Tibial nerve (tissue), 4 donors: ENCODE measurements at regions not wholly inside any gene's neighbourhood (a gene's known extent, or its start where the extent isn't known, plus 50 kb on each side); places are given as distances from the start of the nearest gene placed in this dataset.

ENCODE experiments used
- DNase-seq, 2 donors: peaks; one replicate each; pipeline ENCODE4 v3.0.0-alpha.2; 2019; ENCODE audit warnings: low spot score in 2 of 2
- H3K27ac ChIP-seq, 4 donors: fragments of 200-600 bp; sonication (generic) in 3 of 4; one replicate each; pipeline ENCODE4 v1.5.1; 2017 to 2019; ENCODE audit warnings: mild to moderate bottlenecking in 1 of 4
- H3K27me3 ChIP-seq, 2 donors: fragments of 200-600 bp; sonication (generic) in 1 of 2; one replicate each; pipeline versions ENCODE4 v1.5.1 to v1.6.0; 2017 to 2019
- H3K36me3 ChIP-seq, 3 donors: fragments of 200-600 bp; sonication (generic); one replicate each; pipeline ENCODE4 v1.5.1; 2018 to 2019
- H3K4me1 ChIP-seq, 4 donors: fragments of 200-600 bp; sonication (generic) in 3 of 4; one replicate each; pipeline ENCODE4 v1.5.1; 2017 to 2019
- H3K4me3 ChIP-seq, 4 donors: fragments of 200-600 bp; sonication (generic) in 3 of 4; one replicate each; pipeline ENCODE4 v1.5.1; 2017 to 2019; ENCODE audit warnings: mild to moderate bottlenecking in 1 of 4, moderate library complexity in 1 of 4
- H3K9me3 ChIP-seq, 4 donors: fragments of 200-600 bp; sonication (generic) in 3 of 4; one replicate each; pipeline ENCODE4 v1.5.1; 2017 to 2019
- CTCF ChIP-seq, 5 experiments: fragments of 200-600 bp in 3 of 5; fragments of 450-650 bp in 2 of 5; sonication (generic) in 3 of 5; IDR thresholded peaks; one replicate each; pipeline ENCODE4 v1.5.1; 2016 to 2019; ENCODE audit warnings: antibody characterized with exemption in 5 of 5, mild to moderate bottlenecking in 3 of 5, moderate library complexity in 2 of 5
- EP300 ChIP-seq, 2 donors: sonication (generic); formaldehyde crosslinking; IDR thresholded peaks; one replicate each; pipeline ENCODE4 v1.6.1; 2017; ENCODE audit warnings: antibody characterized with exemption in 2 of 2, mild to moderate bottlenecking in 1 of 2
- POLR2A ChIP-seq, 2 donors: fragments of 450-650 bp; IDR thresholded peaks; one replicate each; pipeline ENCODE4 v1.6.1; 2017; ENCODE audit warnings: antibody characterized with exemption in 2 of 2, mild to moderate bottlenecking in 2 of 2, moderate library complexity in 2 of 2
- WGBS, 2 donors: methylation state at CpG; one replicate each; pipeline ENCODE4 v1.1.5; 2018; 5-methylcytosine and 5-hydroxymethylcytosine counted together

GRCh38 chr7:85294176-85294575, 107.3 kb upstream of the SEMA3D start:
- Histone ChIP-seq H3K9me3 (no peaks in the 10 kb centered on the region), H3K4me3 (no peak overlapping the region), H3K4me1 (no peaks in the 10 kb centered on the region), H3K27ac (no peak overlapping the region), H3K27me3 (no peaks in the 10 kb centered on the region), H3K36me3 (no peaks in the 10 kb centered on the region)
- 88 to 91% methylated on average over 3 of the region's 3 CpGs for WGBS, 2 donors
- no peak for TF ChIP-seq CTCF (IDR thresholded peaks at IDR 0.05)
- no peak for TF ChIP-seq EP300 (IDR thresholded peaks at IDR 0.05)
- TF ChIP-seq POLR2A (IDR thresholded peaks at IDR 0.05) = no peak
- DNase-seq = no peak

GRCh38 chr7:85292908-85293576, 106.2 kb upstream of the SEMA3D start:
- H3K9me3 ChIP-seq = no peaks in the 10 kb centered on the region
- no peak overlapping the region for H3K4me3 ChIP-seq
- no peaks in the 10 kb centered on the region for H3K27me3 ChIP-seq
- H3K4me1 ChIP-seq = no peaks in the 10 kb centered on the region
- H3K36me3 ChIP-seq = no peaks in the 10 kb centered on the region
- no peak overlapping the region for H3K27ac ChIP-seq
- DNase-seq = no peak
- TF ChIP-seq CTCF (IDR thresholded peaks at IDR 0.05) = no peak
- no peak for TF ChIP-seq EP300 (IDR thresholded peaks at IDR 0.05)
- no peak for TF ChIP-seq POLR2A (IDR thresholded peaks at IDR 0.05)

- H3K4me3 ChIP-seq = no peak overlapping the region
- no peaks in the 10 kb centered on the region for H3K27me3 ChIP-seq
- no peak for DNase-seq
- 76 to 83% methylated on average over 2 of the region's 2 CpGs for WGBS, 2 donors
- TF ChIP-seq CTCF (IDR thresholded peaks at IDR 0.05) (no peak), EP300 (IDR thresholded peaks at IDR 0.05) (no peak)
- H3K36me3 ChIP-seq = no peaks in the 10 kb centered on the region
- peaks cover 0 to 3% (median 0%) of the 10 kb centered on the region in 4 donors for H3K4me1 ChIP-seq
- no peaks in the 10 kb centered on the region for H3K9me3 ChIP-seq
- no peak overlapping the region for H3K27ac ChIP-seq
Observed at GRCh38 chr7:85290269-85290668, 103.4 kb upstream of the SEMA3D start.

- TF ChIP-seq CTCF (IDR thresholded peaks at IDR 0.05) (no peak), EP300 (IDR thresholded peaks at IDR 0.05) (no peak), POLR2A (IDR thresholded peaks at IDR 0.05) (no peak)
- Histone ChIP-seq H3K4me1 (peaks cover 0 to 3% (median 0%) of the 10 kb centered on the region in 4 donors), H3K27ac (no peak overlapping the region), H3K4me3 (no peak overlapping the region), H3K27me3 (no peaks in the 10 kb centered on the region), H3K36me3 (no peaks in the 10 kb centered on the region), H3K9me3 (no peaks in the 10 kb centered on the region)
- DNase-seq = no peak
- 63 to 68% methylated on average over 4 of the region's 4 CpGs for WGBS, 2 donors
Observed at GRCh38 chr7:85289279-85289678, 102.4 kb upstream of the SEMA3D start.

- Histone ChIP-seq H3K4me3 (no peak overlapping the region), H3K27ac (no peak overlapping the region), H3K36me3 (no peaks in the 10 kb centered on the region), H3K27me3 (no peaks in the 10 kb centered on the region), H3K9me3 (no peaks in the 10 kb centered on the region), H3K4me1 (peaks cover 0 to 3% (median 0%) of the 10 kb centered on the region in 4 donors)
- TF ChIP-seq CTCF (IDR thresholded peaks at IDR 0.05) (no peak), POLR2A (IDR thresholded peaks at IDR 0.05) (no peak), EP300 (IDR thresholded peaks at IDR 0.05) (no peak)
- 61 to 78% methylated on average over 4 of the region's 4 CpGs for WGBS, 2 donors
- DNase-seq = no peak
Observed at GRCh38 chr7:85287106-85287825, 100.4 kb upstream of the SEMA3D start.
